GM23338 (cell line): ENCODE measurements at regions not wholly inside any gene's neighbourhood (a gene's known extent, or its start where the extent isn't known, plus 50 kb on each side); places are given as distances from the start of the nearest gene placed in this dataset.

Source experiments
- ATAC-seq: fragments of 200-7000 bp; cut with Tn5 transposase; 3 replicates; pipeline ENCODE4 v1.9.1; 2020
- DNase-seq: peaks from one replicate; pipeline ENCODE4 v3.0.0-alpha.2; 2015; ENCODE audit warnings: low spot score
- H2AFZ ChIP-seq: fragments of 200-600 bp; sonication (generic); 2 replicates; pipeline ENCODE4 v1.8.0; 2016; ENCODE audit warnings: antibody characterized with exemption, mild to moderate bottlenecking, moderate library complexity
- H3F3A ChIP-seq: fragments of 200-600 bp; sonication (generic); replicated peaks from 2 replicates; pipeline ENCODE4 v1.8.0; 2017; ENCODE audit warnings: antibody characterized with exemption, mixed run types, low read depth
- H3K27ac ChIP-seq: fragments of 200-600 bp; sonication (generic); 2 replicates; pipeline ENCODE4 v1.6.1; 2016; ENCODE audit warnings: low read depth
- H3K27me3 ChIP-seq: fragments of 200-600 bp; sonication (generic); 2 replicates; pipeline ENCODE4 v1.8.0; 2016; ENCODE audit warnings: mild to moderate bottlenecking, mixed run types, moderate library complexity; ENCODE audit not compliant: insufficient read depth
- H3K36me3 ChIP-seq: fragments of 200-600 bp; sonication (generic); 2 replicates; pipeline ENCODE4 v1.8.0; 2016; ENCODE audit warnings: mild to moderate bottlenecking; ENCODE audit not compliant: insufficient read depth
- H3K4me1 ChIP-seq: fragments of 200-600 bp; sonication (generic); 2 replicates; pipeline ENCODE4 v1.8.0; 2016; ENCODE audit warnings: mild to moderate bottlenecking, moderate library complexity; ENCODE audit not compliant: insufficient read depth
- H3K4me2 ChIP-seq: fragments of 200-600 bp; sonication (generic); 2 replicates; pipeline ENCODE4 v1.7.1; 2017; ENCODE audit warnings: mixed run types
- H3K4me3 ChIP-seq: fragments of 200-600 bp; sonication (generic); 2 replicates; pipeline ENCODE4 v1.6.1; 2016; ENCODE audit warnings: mixed run types
- H3K79me2 ChIP-seq: fragments of 200-600 bp; sonication (generic); replicated peaks from 2 replicates; pipeline ENCODE4 v1.8.0; 2017; ENCODE audit warnings: mild to moderate bottlenecking; ENCODE audit not compliant: insufficient read depth
- H3K9me2 ChIP-seq: fragments of 200-600 bp; sonication (generic); 2 replicates; pipeline ENCODE4 v1.8.0; 2017; ENCODE audit not compliant: insufficient read depth
- H4K20me1 ChIP-seq: fragments of 200-600 bp; sonication (generic); replicated peaks from 2 replicates; pipeline ENCODE4 v1.8.0; 2017; ENCODE audit warnings: mild to moderate bottlenecking; ENCODE audit not compliant: insufficient read depth
- H3K27ac Mint-ChIP-seq: 2 replicates; pipeline ENCODE4 v1.8.0; 2020; ENCODE audit warnings: inconsistent platforms, mild to moderate bottlenecking, moderate library complexity, mixed read lengths
- H3K27me3 Mint-ChIP-seq: 3 replicates; pipeline ENCODE4 v1.8.0; 2022; ENCODE audit warnings: low read depth, mild to moderate bottlenecking, moderate library complexity, mixed read lengths, inconsistent platforms; ENCODE audit not compliant: insufficient read depth, poor library complexity
- H3K36me3 Mint-ChIP-seq: 3 replicates; pipeline ENCODE4 v1.8.0; 2021; ENCODE audit warnings: low read depth, mild to moderate bottlenecking, inconsistent platforms, moderate library complexity, mixed read lengths
- H3K4me1 Mint-ChIP-seq: 3 replicates; pipeline ENCODE4 v1.8.0; 2020; ENCODE audit warnings: mild to moderate bottlenecking, inconsistent platforms, mixed read lengths
- H3K4me3 Mint-ChIP-seq: 3 replicates; pipeline ENCODE4 v1.8.0; 2021; ENCODE audit warnings: moderate library complexity, mild to moderate bottlenecking, inconsistent platforms, mixed read lengths
- H3K9me3 Mint-ChIP-seq: 3 replicates; pipeline ENCODE4 v1.8.0; 2020; ENCODE audit warnings: moderate library complexity, mild to moderate bottlenecking, inconsistent platforms, mixed read lengths
- POLR2AphosphoS5 ChIP-seq: IDR thresholded peaks from 2 replicates; pipeline ENCODE4 v1.6.1; 2016; ENCODE audit warnings: antibody characterized with exemption, low read depth
- REST ChIP-seq: IDR thresholded peaks from one replicate; pipeline ENCODE4 v1.6.1; 2018; ENCODE audit warnings: antibody characterized with exemption; ENCODE audit not compliant: unreplicated experiment
- ZNF114 ChIP-seq: fragments of 250-450 bp; sonication (Bioruptor Pico); IDR thresholded peaks from 2 replicates; pipeline ENCODE4 v1.5.0; 2020; ENCODE audit warnings: mild to moderate bottlenecking, moderate library complexity
- ZNF331 ChIP-seq: fragments of 250-450 bp; sonication (Bioruptor Pico); IDR thresholded peaks from 2 replicates; pipeline ENCODE4 v1.5.0; 2020; ENCODE audit warnings: low read depth, mild to moderate bottlenecking, moderate library complexity
- ZNF462 ChIP-seq: fragments of 250-450 bp; sonication (Bioruptor Pico); IDR thresholded peaks from 2 replicates; pipeline ENCODE4 v1.5.0; 2020; ENCODE audit warnings: mild to moderate bottlenecking, moderate library complexity

GRCh38 chr14:99069946-99070345 lies 202.1 kb downstream of the BCL11B start (continued):
- TF ChIP-seq ZNF462 (CRISPR knock-in tag), result no peak
- no peak for TF ChIP-seq ZNF331

- Mint-ChIP-seq H3K27me3 (peaks cover 2% of the 10 kb centered on the region), H3K36me3 (no peaks in the 10 kb centered on the region; the same call in 2 of the 3 replicates), H3K4me1 (no peaks in the 10 kb centered on the region), H3K27ac (no peak overlapping the region), H3K4me3 (no peak overlapping the region), H3K9me3 (peaks cover 20% of the 10 kb centered on the region)
- H3K4me1 ChIP-seq, result no peaks in the 10 kb centered on the region
- H3K9me2 ChIP-seq, result no peaks in the 10 kb centered on the region
- H3K4me2 ChIP-seq, result no peak overlapping the region
- DNase-seq, result no peak
- no peaks in the 10 kb centered on the region for H3K36me3 ChIP-seq
- H3K4me3 ChIP-seq, result no peak overlapping the region
- no peaks in the 10 kb centered on the region for H3K79me2 ChIP-seq
- no peaks in the 10 kb centered on the region for H4K20me1 ChIP-seq
- H2AFZ ChIP-seq, result no peak overlapping the region
- no peak for ATAC-seq
- H3K27ac ChIP-seq, result no peak overlapping the region
- no peaks in the 10 kb centered on the region for H3F3A ChIP-seq
- H3K27me3 ChIP-seq, result no peaks in the 10 kb centered on the region
- TF ChIP-seq REST, result no peak
- no peak for TF ChIP-seq ZNF114
- no peak for TF ChIP-seq POLR2AphosphoS5
- no peak for TF ChIP-seq ZNF462 (CRISPR knock-in tag)
Measured at GRCh38 chr14:99072433-99072832, 199.6 kb downstream of the BCL11B start.
